DMS53 (cell line): ENCODE measurements at regions not wholly inside any gene's neighbourhood (a gene's known extent, or its start where the extent isn't known, plus 50 kb on each side); places are given as distances from the start of the nearest gene placed in this dataset.
"Not testable (repeated sequence)": the region's sequence is repeated elsewhere in the genome, so short reads cannot be mapped to it uniquely, and the experiment has no call there.

Source experiments
- DNase-seq: peaks from one replicate; lab custom pipeline; 2025; lab: John Stamatoyannopoulos, UW

GRCh38 chr2:113838744-113839444 is 51.0 kb upstream of the ACTR3 start:
- no peak for DNase-seq

- DNase-seq, result no peak
Measured at GRCh38 chr2:113838277-113838676, 51.6 kb upstream of the ACTR3 start.

GRCh38 chr2:113834051-113834730 is 55.7 kb upstream of the ACTR3 start:
- DNase-seq, result no peak

GRCh38 chr2:113832795-113833290 is 57.0 kb upstream of the ACTR3 start:
- DNase-seq, result no peak

- DNase-seq, result peak; percentile 78
Measured at GRCh38 chr2:113831161-113831560, 58.7 kb upstream of the ACTR3 start.

GRCh38 chr2:113829761-113830160 is 60.1 kb upstream of the ACTR3 start:
- DNase-seq, result no peak

- DNase-seq, result no peak
Measured at GRCh38 chr2:113829270-113829669, 60.6 kb upstream of the ACTR3 start.

GRCh38 chr2:113828049-113828742 is 61.7 kb upstream of the ACTR3 start:
- DNase-seq, result no peak

- DNase-seq, result no peak
Measured at GRCh38 chr2:113827426-113827825, 62.5 kb upstream of the ACTR3 start.

- no peak for DNase-seq
Measured at GRCh38 chr2:113826346-113827285, 63.3 kb upstream of the ACTR3 start.

- no peak for DNase-seq
Measured at GRCh38 chr2:113823716-113824595, 65.9 kb upstream of the ACTR3 start.

GRCh38 chr2:113822087-113822815 is 65.8 kb upstream of the SLC35F5 start:
- no peak for DNase-seq

GRCh38 chr2:113818382-113818951 is 62.0 kb upstream of the SLC35F5 start:
- peak; percentile 84 for DNase-seq

- DNase-seq, result not testable (repeated sequence)
Measured at GRCh38 chr2:113813396-113813795, 57.0 kb upstream of the SLC35F5 start.

- no peak for DNase-seq
Measured at GRCh38 chr2:113812204-113812603, 55.8 kb upstream of the SLC35F5 start.

- DNase-seq, result no peak
Measured at GRCh38 chr2:113809076-113809736, 52.8 kb upstream of the SLC35F5 start.

- no peak for DNase-seq
Measured at GRCh38 chr2:113807721-113808120, 51.3 kb upstream of the SLC35F5 start.

GRCh38 chr2:113806217-113806913 is 49.9 kb upstream of the SLC35F5 start:
- DNase-seq, result no peak
